ENCODE measurements at regions not wholly inside any gene's neighbourhood (a gene's known extent, or its start where the extent isn't known, plus 50 kb on each side); places are given as distances from the start of the nearest gene placed in this dataset.
"Not testable (repeated sequence)": the region's sequence is repeated elsewhere in the genome, so short reads cannot be mapped to it uniquely, and the experiment has no call there.

- not testable (repeated sequence) for H3K9me3 ChIP-seq (ENCODE audit: low read depth); H3K27me3 ChIP-seq; DNase-seq (ENCODE audit: low read depth in 1 of 2, low spot score in 1 of 2); H3K4me1 ChIP-seq (ENCODE audit: low read depth); H3K27ac ChIP-seq; H3K36me3 ChIP-seq; H3K4me3 ChIP-seq
Observed at GRCh38 chr2:87280596-87281355, 259.1 kb upstream of the PLGLB1 start.

- not testable (repeated sequence) for DNase-seq (ENCODE audit: low read depth in 1 of 2, low spot score in 1 of 2); H3K4me3 ChIP-seq; H3K9me3 ChIP-seq (ENCODE audit: low read depth); H3K4me1 ChIP-seq (ENCODE audit: low read depth); H3K27me3 ChIP-seq; H3K27ac ChIP-seq; H3K36me3 ChIP-seq
Observed at GRCh38 chr2:87283735-87284470, 262.3 kb upstream of the PLGLB1 start.

DNA sequence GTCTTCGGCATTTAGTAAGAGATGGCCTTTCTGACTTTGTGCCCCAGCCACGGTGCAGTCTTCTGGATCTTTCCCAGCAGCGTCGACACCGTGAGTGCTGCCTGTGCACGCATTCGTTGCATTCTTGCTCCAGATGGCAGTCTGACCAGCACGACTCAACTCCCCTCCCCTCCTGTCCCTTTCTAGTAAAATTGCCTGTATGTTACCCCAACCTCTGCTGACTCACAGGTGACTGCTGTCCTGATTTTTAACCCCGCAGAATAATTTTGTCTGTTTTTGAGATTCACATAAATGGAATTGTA, 262.8 kb upstream of the PLGLB1 start:
- H3K4me1 ChIP-seq (ENCODE audit: low read depth); H3K4me3 ChIP-seq; DNase-seq (ENCODE audit: low read depth in 1 of 2, low spot score in 1 of 2); H3K27ac ChIP-seq; H3K9me3 ChIP-seq (ENCODE audit: low read depth); H3K36me3 ChIP-seq; H3K27me3 ChIP-seq: not testable (repeated sequence)

DNA sequence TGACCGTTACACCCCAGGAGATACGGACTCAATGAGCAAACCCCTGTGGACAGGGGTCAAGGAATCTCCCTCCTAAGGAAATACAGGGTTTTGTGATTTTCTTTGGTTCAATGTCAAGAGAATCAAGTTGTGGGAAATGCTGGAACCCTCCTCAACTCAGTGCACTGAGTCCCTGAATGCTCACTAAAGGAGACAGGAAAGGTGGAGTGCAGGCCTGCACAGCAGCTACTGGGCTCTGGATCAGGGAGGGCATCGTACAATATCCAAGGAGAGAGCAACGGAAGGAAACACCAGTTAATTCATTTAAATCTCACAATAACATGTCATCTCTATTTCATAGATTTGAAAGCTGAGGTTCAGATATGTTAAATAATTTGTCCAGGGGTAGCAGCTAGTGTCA, 263.5 kb upstream of the PLGLB1 start:
- not testable (repeated sequence) for H3K27ac ChIP-seq; H3K9me3 ChIP-seq (ENCODE audit: low read depth); H3K4me1 ChIP-seq (ENCODE audit: low read depth); H3K4me3 ChIP-seq; H3K27me3 ChIP-seq; DNase-seq (ENCODE audit: low read depth in 1 of 2, low spot score in 1 of 2); H3K36me3 ChIP-seq

- H3K27me3 ChIP-seq; H3K9me3 ChIP-seq (ENCODE audit: low read depth); H3K4me1 ChIP-seq (ENCODE audit: low read depth); H3K36me3 ChIP-seq; H3K27ac ChIP-seq; H3K4me3 ChIP-seq: not testable (repeated sequence)
- DNase-seq (ENCODE audit: low read depth in 1 of 2, low spot score in 1 of 2) = peak in 1 of 2 donors; percentile 8
Observed at GRCh38 chr2:87290566-87291307, 269.1 kb upstream of the PLGLB1 start.

GRCh38 chr2:87291400-87292200, 270.0 kb upstream of the PLGLB1 start:
- not testable (repeated sequence) for DNase-seq (ENCODE audit: low read depth in 1 of 2, low spot score in 1 of 2); H3K27ac ChIP-seq; H3K4me3 ChIP-seq; H3K4me1 ChIP-seq (ENCODE audit: low read depth); H3K36me3 ChIP-seq; H3K9me3 ChIP-seq (ENCODE audit: low read depth); H3K27me3 ChIP-seq

DNA sequence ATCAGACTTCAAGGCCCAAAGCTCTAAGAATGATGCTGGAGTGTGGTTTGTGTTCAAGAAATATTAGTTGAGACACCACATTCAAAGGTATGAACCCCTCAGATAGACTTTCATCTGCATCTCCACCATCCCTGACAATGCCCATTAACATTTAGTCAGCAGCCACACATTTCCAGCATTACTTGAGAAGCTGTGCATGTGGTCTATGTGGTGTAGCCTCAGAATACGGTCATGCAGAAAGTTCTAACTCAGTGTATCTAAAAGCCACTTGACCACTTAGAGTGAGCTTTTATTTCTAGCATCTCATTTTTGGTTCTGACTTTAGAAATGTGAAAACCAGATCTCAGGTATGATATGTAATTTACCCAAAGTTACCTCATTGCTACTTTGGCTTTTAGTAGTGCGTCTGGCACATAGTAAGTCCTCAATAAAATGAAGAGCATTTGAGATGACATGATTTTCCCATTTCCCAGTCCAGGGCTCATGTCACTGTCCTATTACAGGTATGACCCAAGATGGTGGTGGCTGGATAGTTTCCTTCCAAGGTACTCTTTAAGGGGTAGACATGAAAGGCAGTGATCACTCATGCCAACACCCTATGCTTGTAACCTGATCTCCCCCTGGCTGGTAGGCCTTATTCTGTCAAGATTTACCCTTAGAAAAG, 272.4 kb upstream of the PLGLB1 start:
- DNase-seq (ENCODE audit: low read depth in 1 of 2, low spot score in 1 of 2); H3K27me3 ChIP-seq; H3K36me3 ChIP-seq; H3K9me3 ChIP-seq (ENCODE audit: low read depth); H3K27ac ChIP-seq; H3K4me1 ChIP-seq (ENCODE audit: low read depth); H3K4me3 ChIP-seq: not testable (repeated sequence)

GRCh38 chr2:87295135-87295534, 273.5 kb upstream of the PLGLB1 start:
- not testable (repeated sequence) for H3K27me3 ChIP-seq; H3K4me1 ChIP-seq (ENCODE audit: low read depth); H3K27ac ChIP-seq; H3K9me3 ChIP-seq (ENCODE audit: low read depth); H3K36me3 ChIP-seq; H3K4me3 ChIP-seq
- peak in 1 of 2 donors; percentile 46 for DNase-seq (ENCODE audit: low read depth in 1 of 2, low spot score in 1 of 2)

DNA sequence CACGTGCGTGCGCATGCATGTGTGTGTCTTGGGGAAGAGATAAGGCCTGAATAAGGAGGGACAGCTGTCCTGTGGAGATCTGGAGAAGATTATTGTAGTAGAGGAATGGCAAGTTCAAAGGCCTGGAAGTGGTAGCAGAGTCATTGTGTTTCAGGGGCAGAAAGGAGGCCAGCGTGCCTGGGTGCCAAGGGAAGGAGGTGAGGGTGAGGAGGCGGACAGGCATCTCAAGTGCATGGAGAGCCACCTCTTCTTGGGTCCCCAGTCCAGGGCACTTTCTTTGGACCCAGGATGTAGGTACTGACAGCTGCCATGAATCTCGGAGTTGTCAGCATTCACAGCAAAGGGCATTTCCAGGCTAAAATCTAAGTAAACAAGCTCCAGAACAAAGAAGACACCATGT, 279.7 kb upstream of the PLGLB1 start:
- not testable (repeated sequence) for H3K9me3 ChIP-seq (ENCODE audit: low read depth); H3K27ac ChIP-seq; DNase-seq (ENCODE audit: low read depth in 1 of 2, low spot score in 1 of 2); H3K36me3 ChIP-seq; H3K4me3 ChIP-seq; H3K4me1 ChIP-seq (ENCODE audit: low read depth); H3K27me3 ChIP-seq

DNA sequence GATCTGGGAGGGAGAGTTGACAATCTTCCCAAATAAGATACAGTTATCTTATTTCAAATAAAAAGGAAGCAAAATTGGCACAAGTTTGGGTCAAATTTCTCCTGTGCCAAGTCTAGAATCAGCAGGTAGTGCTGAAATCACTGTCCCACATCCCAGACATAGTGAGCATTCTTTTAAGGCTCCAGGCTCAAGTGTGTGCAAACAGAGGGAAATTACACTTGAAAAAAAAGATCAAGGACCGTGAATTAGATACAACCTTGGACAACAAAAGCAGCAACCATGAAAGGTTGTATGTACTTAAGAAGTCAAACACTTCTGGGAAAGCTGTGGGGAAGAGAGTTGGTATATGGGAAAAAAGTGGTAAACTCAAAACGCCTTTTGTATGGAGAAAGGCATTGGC, 280.2 kb upstream of the PLGLB1 start:
- DNase-seq (ENCODE audit: low read depth in 1 of 2, low spot score in 1 of 2); H3K36me3 ChIP-seq; H3K9me3 ChIP-seq (ENCODE audit: low read depth); H3K4me1 ChIP-seq (ENCODE audit: low read depth); H3K4me3 ChIP-seq; H3K27me3 ChIP-seq; H3K27ac ChIP-seq: not testable (repeated sequence)

DNA sequence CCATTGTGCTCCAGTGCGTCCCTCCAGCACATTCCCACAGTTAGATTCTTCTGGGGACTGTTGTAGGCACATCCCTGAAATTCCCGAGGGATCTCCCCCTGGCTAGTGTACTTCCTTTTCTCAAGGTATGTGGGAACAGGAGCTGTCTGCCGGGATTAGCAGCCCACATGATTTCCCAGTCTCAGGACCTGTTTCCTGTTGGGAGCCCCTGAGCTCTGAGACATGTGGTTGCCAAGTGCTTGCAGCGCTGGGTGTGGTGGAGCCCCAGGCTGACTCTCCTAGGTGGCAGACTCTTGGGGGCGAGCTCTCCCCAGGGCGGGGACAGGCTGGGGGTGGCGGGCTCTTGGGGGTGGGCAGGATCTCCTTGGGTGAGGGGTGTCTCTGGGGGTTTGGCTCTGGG, 287.0 kb upstream of the PLGLB1 start:
- not testable (repeated sequence) for H3K36me3 ChIP-seq; H3K9me3 ChIP-seq (ENCODE audit: low read depth); H3K27ac ChIP-seq; H3K4me1 ChIP-seq (ENCODE audit: low read depth); H3K27me3 ChIP-seq; H3K4me3 ChIP-seq; DNase-seq (ENCODE audit: low read depth in 1 of 2, low spot score in 1 of 2)

DNA sequence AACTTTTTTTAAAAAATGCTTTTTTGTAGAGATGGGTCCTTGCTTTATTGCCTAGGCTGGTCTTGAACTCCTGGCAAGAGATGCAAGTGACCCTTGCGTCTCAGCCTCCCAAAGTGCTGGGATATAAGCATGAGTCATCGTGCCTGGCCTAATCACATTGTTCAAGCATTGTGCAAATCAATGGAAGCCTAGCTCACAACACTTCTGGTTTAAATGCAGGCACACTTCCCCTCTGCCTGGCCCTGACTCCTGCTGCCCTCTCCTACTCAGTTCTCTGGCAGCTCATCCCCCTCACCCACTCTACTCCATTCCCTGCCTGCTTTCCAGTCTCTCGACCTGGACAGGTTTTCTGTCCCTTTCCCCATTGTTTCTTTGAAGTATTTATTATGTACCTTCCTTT, 288.1 kb upstream of the PLGLB1 start:
- not testable (repeated sequence) for DNase-seq (ENCODE audit: low read depth in 1 of 2, low spot score in 1 of 2); H3K36me3 ChIP-seq; H3K27ac ChIP-seq; H3K4me3 ChIP-seq; H3K9me3 ChIP-seq (ENCODE audit: low read depth); H3K4me1 ChIP-seq (ENCODE audit: low read depth); H3K27me3 ChIP-seq

- not testable (repeated sequence) for H3K27ac ChIP-seq; H3K27me3 ChIP-seq; H3K9me3 ChIP-seq (ENCODE audit: low read depth); H3K4me1 ChIP-seq (ENCODE audit: low read depth); H3K4me3 ChIP-seq; DNase-seq (ENCODE audit: low read depth in 1 of 2, low spot score in 1 of 2); H3K36me3 ChIP-seq
Observed at GRCh38 chr2:87311896-87312441, 290.3 kb upstream of the PLGLB1 start.
